Activated CD4-positive, CD25-positive, alpha-beta regulatory T cell treated with anti-CD3 and anti-CD28 coated beads, Interleukin-2, amount 50 U/mL, for 24 hours (primary cell): ENCODE measurements at regions not wholly inside any gene's neighbourhood (a gene's known extent, or its start where the extent isn't known, plus 50 kb on each side); places are given as distances from the start of the nearest gene placed in this dataset.
A peak's percentile ranks its signal among the peaks of the same experiment; 100 is the strongest.
"Not testable (repeated sequence)": the region's sequence is repeated elsewhere in the genome, so short reads cannot be mapped to it uniquely, and the experiment has no call there.

Experiments
- ATAC-seq, 2 donors: fragments of 150-1000 bp; cut with Tn5 transposase; one replicate each; pipeline ENCODE4 v1.10.0; 2021; ENCODE audit warnings: mild to moderate bottlenecking in 1 of 2, moderate library complexity in 1 of 2

DNA sequence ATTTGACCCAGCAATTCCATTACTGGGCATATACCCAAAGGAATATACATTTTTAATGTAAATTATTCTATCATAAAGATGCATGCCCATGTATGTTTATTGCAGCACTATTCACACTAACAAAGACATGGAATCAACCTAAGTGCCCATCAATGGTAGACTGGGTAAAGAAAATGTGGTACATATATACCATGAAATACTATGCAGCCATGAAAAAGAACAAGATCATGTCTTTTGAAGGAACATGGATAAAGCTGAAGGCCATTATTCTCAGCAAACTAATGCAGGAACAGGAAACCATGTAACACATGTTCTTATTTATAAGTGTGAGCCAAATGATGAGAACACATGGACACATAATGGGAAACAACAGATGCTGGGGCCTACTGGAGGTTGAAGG lies 603.0 kb upstream of the MARCKS start:
- not testable (repeated sequence) for ATAC-seq

GRCh38 chr6:113258771-113259170 lies 598.4 kb upstream of the MARCKS start:
- ATAC-seq: no peak

DNA sequence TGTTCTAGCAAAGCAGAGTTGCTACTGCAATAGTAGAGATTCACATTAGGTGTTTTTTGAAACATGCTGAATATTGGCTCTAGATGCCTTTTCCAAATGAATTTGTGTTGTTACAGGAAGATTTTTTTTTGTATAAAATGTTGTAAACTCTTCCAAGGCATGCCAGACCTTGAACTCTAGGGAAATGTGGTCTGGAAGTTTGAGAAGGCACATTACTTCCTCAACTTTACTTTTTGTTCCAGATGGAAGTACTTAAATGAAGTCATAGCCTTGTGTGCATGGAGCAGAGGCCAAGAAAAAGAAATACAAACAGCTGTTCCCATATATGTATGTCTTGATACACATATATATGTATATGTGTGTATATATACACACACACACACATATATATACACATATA lies 585.7 kb upstream of the MARCKS start:
- no peak for ATAC-seq

- ATAC-seq: no peak
These were observed 580.5 kb upstream of the MARCKS start for GRCh38 chr6:113276601-113277000.

DNA sequence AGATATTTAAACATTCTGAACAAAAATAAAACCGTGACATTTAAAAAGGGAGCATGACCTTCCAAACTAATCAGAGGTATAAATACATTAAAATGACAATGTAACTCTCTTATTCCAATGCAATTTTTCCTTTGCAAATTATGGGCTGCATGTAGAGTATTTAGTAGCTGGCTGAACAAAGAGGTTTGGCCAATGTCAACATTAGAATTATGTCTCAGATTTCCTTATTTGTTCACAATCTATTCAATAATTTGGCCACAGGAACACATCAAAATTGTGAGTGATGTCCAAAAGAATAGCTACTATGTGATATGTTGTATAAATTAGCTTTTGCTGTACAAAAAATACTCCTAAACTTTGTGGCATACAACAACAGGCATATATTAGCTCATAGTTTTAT lies 580.0 kb upstream of the MARCKS start:
- no peak for ATAC-seq

- ATAC-seq: no peak
These were observed 576.1 kb upstream of the MARCKS start for GRCh38 chr6:113281014-113281413.

DNA sequence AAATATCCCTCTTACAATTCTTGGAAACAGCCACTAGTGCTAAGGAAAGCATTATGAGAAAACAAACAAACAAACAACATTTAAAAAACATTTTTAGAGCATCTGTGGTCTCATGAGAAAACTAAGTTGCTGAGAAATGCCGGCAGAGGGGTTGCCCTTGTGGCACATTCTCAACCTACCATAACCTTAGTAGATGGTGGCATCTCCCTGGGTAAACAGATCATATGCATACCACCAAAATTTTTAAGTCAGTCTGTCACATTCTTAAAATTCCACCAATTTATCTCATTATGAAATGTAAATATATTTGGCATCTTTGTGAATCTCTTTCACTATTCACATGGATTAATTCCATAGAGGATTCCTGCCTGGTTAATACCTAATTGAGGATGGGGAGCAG lies 575.7 kb upstream of the MARCKS start:
- ATAC-seq: no peak

GRCh38 chr6:113287396-113287795 lies 569.7 kb upstream of the MARCKS start:
- ATAC-seq: no peak

- no peak for ATAC-seq
These were observed 568.7 kb upstream of the MARCKS start for GRCh38 chr6:113288409-113288808.

DNA sequence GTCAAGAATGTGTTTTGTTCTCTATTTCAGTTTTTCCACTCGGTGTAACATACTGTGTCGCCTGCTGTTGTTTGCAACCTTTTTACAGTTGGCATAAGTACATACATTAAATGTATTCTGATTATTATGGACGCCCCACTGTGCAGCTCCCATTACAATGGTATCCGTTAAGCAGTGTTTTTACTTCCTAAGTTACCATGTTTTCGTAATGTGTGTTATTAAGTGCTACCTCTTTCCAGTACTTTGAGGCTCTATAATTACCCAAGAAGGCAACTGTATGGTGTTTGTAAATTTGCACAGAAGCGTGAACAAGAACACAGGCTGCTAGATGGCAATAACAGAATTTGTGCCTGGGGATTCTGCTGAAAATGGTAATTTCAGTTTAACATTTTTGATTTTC lies 568.0 kb upstream of the MARCKS start:
- ATAC-seq: no peak

DNA sequence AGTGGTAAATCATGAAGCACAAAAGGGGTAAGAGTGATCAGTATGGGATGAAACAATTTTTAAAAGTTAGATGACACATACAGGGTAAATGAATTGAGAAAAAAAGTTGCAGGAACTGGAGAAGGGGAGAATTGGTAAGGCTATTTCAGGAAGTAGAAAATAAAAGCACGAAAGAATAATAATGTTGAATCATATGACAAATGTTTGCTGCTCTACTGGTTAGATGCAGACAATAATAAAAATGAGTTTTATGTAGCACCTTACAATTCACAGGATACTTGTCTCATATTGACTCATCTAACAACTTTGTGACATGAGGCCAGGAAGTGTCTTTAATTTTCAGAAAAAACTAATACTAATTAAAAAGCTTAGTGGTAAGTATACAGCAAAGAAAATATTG lies 566.5 kb upstream of the MARCKS start:
- no peak for ATAC-seq

DNA sequence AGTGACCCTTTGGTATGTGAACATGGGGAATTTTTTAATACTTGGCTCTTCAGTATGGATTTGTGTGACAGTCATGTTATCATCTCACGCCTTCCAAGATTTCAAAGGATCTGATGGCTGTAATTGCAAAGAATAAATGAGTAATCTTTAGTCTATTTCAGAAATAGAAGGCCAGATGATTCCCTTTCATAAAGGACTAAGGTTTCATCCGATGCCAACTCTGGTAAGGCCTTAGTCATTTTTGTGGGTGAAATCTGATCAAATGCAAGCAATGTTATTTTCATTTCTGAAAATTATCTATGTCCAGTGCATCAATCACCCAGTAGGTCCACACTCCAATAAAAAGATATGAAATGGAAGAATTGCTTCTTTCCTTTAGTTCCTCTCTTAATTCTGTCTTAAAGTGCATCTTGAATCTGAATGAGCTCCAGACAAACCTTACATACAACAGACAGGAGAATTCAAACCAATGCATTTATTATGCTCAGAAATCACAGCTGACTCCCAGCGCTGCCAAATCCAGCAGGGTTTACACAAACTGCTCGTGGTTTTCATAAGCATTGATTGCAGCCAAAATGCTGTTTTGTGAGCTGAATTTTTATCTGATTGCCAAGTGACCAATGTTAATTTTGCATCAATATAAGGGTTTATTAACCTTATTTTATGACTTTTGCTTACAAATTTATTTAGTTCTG lies 565.2 kb upstream of the MARCKS start:
- ATAC-seq: no peak

GRCh38 chr6:113292646-113293422 lies 564.3 kb upstream of the MARCKS start:
- ATAC-seq: no peak

DNA sequence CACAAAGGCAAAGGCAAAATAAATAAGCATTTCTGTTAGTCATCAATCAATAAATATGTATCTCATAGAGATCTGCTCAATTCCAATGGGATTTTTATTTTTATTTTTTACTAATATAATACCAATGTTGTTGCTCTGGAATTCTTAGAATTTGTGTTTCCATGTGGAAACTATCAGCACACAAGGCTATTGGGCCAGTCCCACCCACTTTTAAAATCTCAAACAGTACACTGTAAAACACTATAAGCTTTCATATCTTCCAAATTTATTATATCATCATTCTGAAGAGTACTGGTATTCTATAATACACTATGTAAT lies 563.8 kb upstream of the MARCKS start:
- ATAC-seq: no peak

DNA sequence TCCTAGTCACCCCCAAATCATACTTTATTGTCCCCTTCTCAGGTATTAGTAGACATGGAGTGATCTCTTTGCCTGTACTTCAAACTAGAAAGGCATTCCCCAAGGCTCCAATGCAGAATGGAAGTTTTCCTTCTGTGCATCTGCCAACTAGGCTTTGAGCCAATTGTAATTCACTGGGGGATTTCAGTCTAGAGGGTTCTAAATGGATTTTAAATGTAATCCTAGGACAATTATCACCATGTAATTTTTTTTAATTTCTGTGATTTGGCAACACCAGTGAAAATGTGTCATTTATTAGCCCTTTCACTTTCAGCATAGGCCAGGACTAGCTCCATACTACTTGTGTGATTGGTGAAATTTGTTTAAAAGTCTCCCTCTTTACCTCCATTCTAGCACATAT lies 557.6 kb upstream of the MARCKS start:
- ATAC-seq: no peak

DNA sequence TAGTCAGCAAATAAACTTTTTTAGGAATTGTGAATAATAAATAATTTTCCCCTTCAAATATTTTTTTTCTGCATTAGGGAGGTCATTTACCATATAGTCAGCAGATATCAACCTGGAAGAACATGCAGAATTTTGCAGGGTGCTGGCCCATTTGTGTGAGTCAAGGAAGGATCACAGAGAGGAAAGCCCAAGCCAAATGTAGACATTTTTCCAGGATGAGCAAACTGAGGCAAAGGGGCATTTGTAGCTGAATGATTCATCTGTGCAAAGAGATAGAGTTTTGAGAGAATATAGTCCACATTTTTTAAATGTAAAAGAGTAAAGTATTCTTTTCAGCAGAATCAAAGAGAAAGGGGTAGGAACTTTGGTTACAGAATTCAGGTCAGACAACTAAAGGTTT lies 555.5 kb upstream of the MARCKS start:
- ATAC-seq: no peak

- ATAC-seq: no peak
These were observed 553.0 kb upstream of the MARCKS start for GRCh38 chr6:113304116-113304515.

DNA sequence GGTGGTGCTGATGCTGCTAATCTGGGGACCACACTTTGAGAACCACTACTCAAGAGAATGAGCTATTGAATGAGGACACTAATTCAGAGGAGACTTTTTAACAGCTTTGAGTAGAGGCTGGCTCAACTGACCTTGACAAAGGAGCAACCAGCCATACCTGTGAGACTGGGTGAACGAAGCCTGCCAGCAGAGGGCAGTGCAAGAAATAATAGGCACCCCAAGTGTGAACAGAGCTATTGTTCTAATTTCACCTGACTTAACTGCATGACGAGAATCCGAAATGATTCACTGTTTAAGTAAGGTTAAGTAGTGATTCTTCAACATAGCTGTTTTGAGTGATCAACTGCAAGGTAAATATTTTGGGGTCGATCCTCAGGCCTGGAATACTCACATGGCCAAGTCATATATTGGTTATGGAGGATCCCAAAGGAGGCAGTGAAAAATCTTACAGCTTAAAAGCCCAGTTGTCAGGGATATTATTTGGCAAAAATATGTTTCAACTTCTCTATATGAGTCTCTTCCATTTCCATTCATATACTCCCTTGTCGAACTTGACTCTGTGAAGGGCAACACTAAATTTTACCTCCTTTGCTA lies 550.5 kb upstream of the MARCKS start:
- ATAC-seq: peak in 1 of 2 donors; percentile 41

GRCh38 chr6:113308266-113308665 lies 548.9 kb upstream of the MARCKS start:
- ATAC-seq: no peak

DNA sequence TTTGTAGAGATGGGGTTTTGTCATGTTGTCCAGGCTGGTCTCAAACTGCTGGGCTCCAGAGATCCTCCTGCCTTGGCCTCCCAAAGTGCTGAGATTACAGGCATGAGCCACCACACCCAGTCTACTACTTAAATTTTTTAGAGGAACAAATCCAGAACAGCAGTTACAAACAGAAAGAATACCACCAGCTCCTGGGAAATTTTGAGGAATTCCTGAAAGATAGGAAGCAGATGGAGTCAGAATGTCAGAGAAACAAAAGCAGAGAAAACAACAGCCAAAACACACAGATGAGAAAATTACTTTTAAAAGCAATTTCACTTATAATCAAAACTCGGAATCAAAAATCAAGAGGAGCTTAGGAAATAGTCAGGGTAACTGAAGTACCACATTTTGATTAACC lies 543.3 kb upstream of the MARCKS start:
- ATAC-seq: no peak

GRCh38 chr6:113315165-113315564 lies 542.0 kb upstream of the MARCKS start:
- no peak for ATAC-seq

- no peak for ATAC-seq
These were observed 541.3 kb upstream of the MARCKS start for GRCh38 chr6:113315879-113316278.

DNA sequence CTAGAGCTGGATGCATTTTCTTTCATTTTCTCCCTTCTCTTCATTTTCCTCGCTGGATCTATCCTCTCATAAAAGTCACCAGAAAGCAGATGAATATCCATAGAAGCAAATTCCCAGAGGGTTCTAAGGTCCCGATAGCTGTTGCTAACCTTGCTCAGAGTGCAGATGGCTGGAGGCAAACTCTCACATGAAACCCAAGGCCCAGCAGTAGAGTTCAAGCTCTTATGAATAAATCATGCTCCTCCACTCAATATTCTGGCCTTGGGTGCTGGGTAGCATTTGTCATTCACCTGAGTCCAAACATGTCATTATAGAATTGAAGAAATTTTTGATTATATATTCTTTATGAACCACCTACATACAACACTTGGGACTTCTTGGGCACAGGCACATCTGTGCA lies 539.7 kb upstream of the MARCKS start:
- ATAC-seq: no peak

DNA sequence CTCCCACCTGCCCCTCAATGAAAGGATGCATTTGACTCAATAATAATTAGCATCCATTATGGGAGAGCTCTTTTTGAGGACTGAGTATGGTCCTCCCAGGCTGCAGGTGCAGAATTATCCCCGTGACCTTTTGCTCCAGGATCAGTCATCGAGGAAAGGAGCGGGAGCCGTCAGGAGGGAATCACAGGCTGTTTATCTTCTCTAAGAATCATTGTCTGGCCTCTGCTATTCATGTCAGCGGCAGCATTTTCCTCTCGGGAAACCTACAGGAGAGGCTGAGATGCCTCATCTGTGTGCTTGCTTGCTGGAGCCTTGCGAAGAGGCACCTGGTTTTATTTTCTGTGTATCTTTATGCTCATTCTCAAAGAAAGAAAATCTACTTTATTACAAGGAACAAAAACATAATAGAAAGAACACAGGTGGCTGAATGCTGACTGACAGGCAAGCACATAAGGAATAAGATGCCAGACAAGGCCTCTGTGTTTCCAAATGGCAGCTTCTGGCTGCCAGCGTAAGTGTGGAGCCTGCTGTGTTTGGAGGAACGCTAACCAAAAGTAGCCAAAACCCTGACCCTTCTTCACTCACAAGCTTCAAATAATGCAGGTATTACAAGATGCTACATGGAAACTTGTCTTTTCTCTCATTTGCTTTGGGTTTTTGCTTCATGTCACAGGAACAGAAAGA lies 539.1 kb upstream of the MARCKS start:
- no peak for ATAC-seq
